ENCODE measurements at regions not wholly inside any gene's neighbourhood (a gene's known extent, or its start where the extent isn't known, plus 50 kb on each side); places are given as distances from the start of the nearest gene placed in this dataset.

DNA sequence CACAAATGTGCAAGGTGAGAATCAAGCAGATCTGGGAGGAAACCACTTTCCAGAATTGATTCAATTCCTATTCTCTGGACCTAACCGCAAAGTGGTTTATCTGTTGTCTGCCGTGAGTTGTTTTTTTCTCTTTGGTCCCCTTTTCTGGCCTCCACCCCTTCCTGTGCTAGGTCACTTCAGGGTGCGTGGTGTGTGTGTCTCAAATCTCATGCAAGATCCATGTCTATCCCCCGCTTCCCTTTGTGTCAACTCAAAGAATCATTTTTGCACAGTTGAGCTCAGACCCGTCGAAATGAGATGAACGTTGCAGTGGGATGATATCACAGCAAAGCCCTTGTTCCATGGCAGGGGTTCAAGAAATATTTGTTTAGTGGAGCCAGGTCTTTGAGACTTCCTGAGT, 184.5 kb downstream of the GATA3 start:
- Histone ChIP-seq H3K4me2 (no peak overlapping the region), H3K4me3 (no peak overlapping the region), H3K27ac (no peak overlapping the region), H3K4me1 (no peaks in the 10 kb centered on the region), H3K9me3 (no peaks in the 10 kb centered on the region)
- CTCF ChIA-PET: no interaction called here
- FAIRE-seq (no peak), DNase-seq (ENCODE audit: low read depth in 1 of 2, low spot score in 1 of 2) (no peak), ATAC-seq (no peak)
- TF ChIP-seq TP53 (CRISPR knock-in tag; IDR thresholded peaks at IDR 0.05): no peak
- no peak for TF ChIP-seq NFE2L2 (conservative IDR thresholded peaks at IDR 0.05; ENCODE audit: low read length)
- no peak for TF ChIP-seq HOXB5 (CRISPR knock-in tag; IDR thresholded peaks at IDR 0.05)
- no peak for TF ChIP-seq E2F6 (IDR thresholded peaks at IDR 0.05; ENCODE audit: borderline replicate concordance, low read depth)
- TF ChIP-seq KDM5A (IDR thresholded peaks at IDR 0.05): no peak
- no peak for TF ChIP-seq USF2 (IDR thresholded peaks at IDR 0.05)
- no peak for TF ChIP-seq SREBF2 (IDR thresholded peaks at IDR 0.05)
- POLR2A ChIA-PET: no interaction called here
- 87% methylated on average over 7 of the region's 7 CpGs for WGBS (ENCODE audit: missing lambda C conversion rate)

DNA sequence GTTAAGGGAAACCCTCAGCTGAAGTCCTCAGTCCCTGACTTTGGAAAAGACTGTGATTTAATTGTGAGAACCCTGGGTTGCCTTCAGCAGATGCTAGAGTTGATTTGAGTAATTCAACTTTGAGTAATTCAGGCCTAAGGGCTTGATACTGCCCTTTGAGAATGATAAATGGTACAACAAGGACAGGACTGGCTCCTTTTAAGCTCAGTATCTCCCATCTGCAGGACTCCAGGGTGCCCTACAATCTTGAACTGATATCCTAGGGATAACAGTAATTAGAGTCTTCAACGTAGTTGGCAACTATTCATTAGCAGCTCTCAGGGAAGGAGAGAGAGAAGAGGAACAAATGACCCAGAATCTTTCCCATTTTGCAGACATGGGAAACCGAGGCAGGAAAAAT, 186.4 kb downstream of the GATA3 start:
- no peak for ATAC-seq
- Histone ChIP-seq H3K9me3 (no peaks in the 10 kb centered on the region), H3K4me3 (no peak overlapping the region), H3K27ac (no peak overlapping the region), H3K4me1 (no peaks in the 10 kb centered on the region), H3K4me2 (no peak overlapping the region)
- no peak for FAIRE-seq
- DNase-seq (ENCODE audit: low read depth in 1 of 2, low spot score in 1 of 2): no peak
- ChIA-PET CTCF (no interaction called here), POLR2A (no interaction called here)
- TF ChIP-seq BCL3 (IDR thresholded peaks at IDR 0.05) (no peak), ZC3H11A (IDR thresholded peaks at IDR 0.05) (no peak), SMC3 (IDR thresholded peaks at IDR 0.05) (no peak), CHD2 (IDR thresholded peaks at IDR 0.05; ENCODE audit: low read length, partially characterized antibody) (no peak), SREBF2 (IDR thresholded peaks at IDR 0.05) (no peak), HEYL (CRISPR knock-in tag; IDR thresholded peaks at IDR 0.05) (no peak), NR3C1 (IDR thresholded peaks at IDR 0.05) (no peak), ATOH8 (CRISPR knock-in tag; IDR thresholded peaks at IDR 0.05; ENCODE audit: low read depth) (no peak), ZFP36 (IDR thresholded peaks at IDR 0.05; ENCODE audit: borderline replicate concordance, partially characterized antibody) (no peak), ZSCAN20 (CRISPR knock-in tag; IDR thresholded peaks at IDR 0.05) (no peak), RAD21 (conservative IDR thresholded peaks at IDR 0.05 in 1 of 2, IDR thresholded peaks at IDR 0.05 in 1 of 2) (no peak), CHD4 (IDR thresholded peaks at IDR 0.05; ENCODE audit: borderline replicate concordance) (no peak), HOXB5 (CRISPR knock-in tag; IDR thresholded peaks at IDR 0.05) (no peak), TFCP2L1 (CRISPR knock-in tag; IDR thresholded peaks at IDR 0.05) (no peak), JUN (IDR thresholded peaks at IDR 0.05) (no peak), HOXA7 (CRISPR knock-in tag; IDR thresholded peaks at IDR 0.05) (no peak), FOSB (CRISPR knock-in tag; IDR thresholded peaks at IDR 0.05) (no peak), JUNB (IDR thresholded peaks at IDR 0.05) (no peak), KDM1A (IDR thresholded peaks at IDR 0.05; ENCODE audit: low read depth) (no peak)
- TF ChIP-seq, protein P1, sequence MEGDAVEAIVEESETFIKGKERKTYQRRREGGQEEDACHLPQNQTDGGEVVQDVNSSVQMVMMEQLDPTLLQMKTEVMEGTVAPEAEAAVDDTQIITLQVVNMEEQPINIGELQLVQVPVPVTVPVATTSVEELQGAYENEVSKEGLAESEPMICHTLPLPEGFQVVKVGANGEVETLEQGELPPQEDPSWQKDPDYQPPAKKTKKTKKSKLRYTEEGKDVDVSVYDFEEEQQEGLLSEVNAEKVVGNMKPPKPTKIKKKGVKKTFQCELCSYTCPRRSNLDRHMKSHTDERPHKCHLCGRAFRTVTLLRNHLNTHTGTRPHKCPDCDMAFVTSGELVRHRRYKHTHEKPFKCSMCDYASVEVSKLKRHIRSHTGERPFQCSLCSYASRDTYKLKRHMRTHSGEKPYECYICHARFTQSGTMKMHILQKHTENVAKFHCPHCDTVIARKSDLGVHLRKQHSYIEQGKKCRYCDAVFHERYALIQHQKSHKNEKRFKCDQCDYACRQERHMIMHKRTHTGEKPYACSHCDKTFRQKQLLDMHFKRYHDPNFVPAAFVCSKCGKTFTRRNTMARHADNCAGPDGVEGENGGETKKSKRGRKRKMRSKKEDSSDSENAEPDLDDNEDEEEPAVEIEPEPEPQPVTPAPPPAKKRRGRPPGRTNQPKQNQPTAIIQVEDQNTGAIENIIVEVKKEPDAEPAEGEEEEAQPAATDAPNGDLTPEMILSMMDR (IDR thresholded peaks at IDR 0.05): no peak
- WGBS (ENCODE audit: missing lambda C conversion rate): 23% methylated on average over 2 of the region's 2 CpGs
